ENCODE measurements at regions not wholly inside any gene's neighbourhood (a gene's known extent, or its start where the extent isn't known, plus 50 kb on each side); places are given as distances from the start of the nearest gene placed in this dataset.

GRCh38 chr10:60555700-60556099 lies 166.0 kb upstream of the ANK3 start:
- DNase-seq (ENCODE audit: low read depth): no peak
- TF ChIP-seq CTCF (conservative IDR thresholded peaks at IDR 0.05; ENCODE audit: control insufficient read depth, insufficient read depth, low read depth, low read length): no peak
- no peak overlapping the region for H3K4me3 ChIP-seq (ENCODE audit: control insufficient read depth, low read depth, low read length)

GRCh38 chr10:60549686-60550085 lies 160.0 kb upstream of the ANK3 start:
- DNase-seq (ENCODE audit: low read depth): peak; percentile 27
- TF ChIP-seq CTCF (conservative IDR thresholded peaks at IDR 0.05; ENCODE audit: control insufficient read depth, insufficient read depth, low read depth, low read length): peak; percentile 32
- no peak overlapping the region for H3K4me3 ChIP-seq (ENCODE audit: control insufficient read depth, low read depth, low read length)

- no peak overlapping the region for H3K4me3 ChIP-seq (ENCODE audit: control insufficient read depth, low read depth, low read length)
- no peak for TF ChIP-seq CTCF (conservative IDR thresholded peaks at IDR 0.05; ENCODE audit: control insufficient read depth, insufficient read depth, low read depth, low read length)
- DNase-seq (ENCODE audit: low read depth): no peak
Measured at GRCh38 chr10:60542657-60543056, 153.0 kb upstream of the ANK3 start.

- H3K4me3 ChIP-seq (ENCODE audit: control insufficient read depth, low read depth, low read length): no peak overlapping the region
- TF ChIP-seq CTCF (conservative IDR thresholded peaks at IDR 0.05; ENCODE audit: control insufficient read depth, insufficient read depth, low read depth, low read length): no peak
- DNase-seq (ENCODE audit: low read depth): no peak
Measured at GRCh38 chr10:60541451-60541850, 151.8 kb upstream of the ANK3 start.

GRCh38 chr10:60537697-60538096 lies 148.0 kb upstream of the ANK3 start:
- TF ChIP-seq CTCF (conservative IDR thresholded peaks at IDR 0.05; ENCODE audit: control insufficient read depth, insufficient read depth, low read depth, low read length): no peak
- no peak overlapping the region for H3K4me3 ChIP-seq (ENCODE audit: control insufficient read depth, low read depth, low read length)
- DNase-seq (ENCODE audit: low read depth): peak; percentile 27

- no peak overlapping the region for H3K4me3 ChIP-seq (ENCODE audit: control insufficient read depth, low read depth, low read length)
- peak; percentile 80 for DNase-seq (ENCODE audit: low read depth)
- TF ChIP-seq CTCF (conservative IDR thresholded peaks at IDR 0.05; ENCODE audit: control insufficient read depth, insufficient read depth, low read depth, low read length): no peak
Measured at GRCh38 chr10:60536529-60537114, 146.9 kb upstream of the ANK3 start.

- H3K4me3 ChIP-seq (ENCODE audit: control insufficient read depth, low read depth, low read length): no peak overlapping the region
- TF ChIP-seq CTCF (conservative IDR thresholded peaks at IDR 0.05; ENCODE audit: control insufficient read depth, insufficient read depth, low read depth, low read length): no peak
- DNase-seq (ENCODE audit: low read depth): no peak
Measured at GRCh38 chr10:60535427-60535826, 145.8 kb upstream of the ANK3 start.
